B cell (primary cell): ENCODE measurements at regions not wholly inside any gene's neighbourhood (a gene's known extent, or its start where the extent isn't known, plus 50 kb on each side); places are given as distances from the start of the nearest gene placed in this dataset.

Experiments
- EZH2 ChIP-seq: IDR thresholded peaks from 2 replicates; pipeline ENCODE4 v1.6.1; 2012; ENCODE audit warnings: borderline replicate concordance, low read depth, mild to moderate bottlenecking, moderate library complexity, low read length; ENCODE audit not compliant: insufficient read depth, poor library complexity, severe bottlenecking
- TF ChIP-seq, protein P1 (sequence below): fragments of 200-600 bp; IDR thresholded peaks from one replicate; pipeline ENCODE4 v1.8.0; 2022; ENCODE audit warnings: antibody characterized with exemption, mild to moderate bottlenecking

GRCh38 chr2:128399256-128399655 lies 80.6 kb upstream of the HS6ST1 start:
- TF ChIP-seq, protein P1, sequence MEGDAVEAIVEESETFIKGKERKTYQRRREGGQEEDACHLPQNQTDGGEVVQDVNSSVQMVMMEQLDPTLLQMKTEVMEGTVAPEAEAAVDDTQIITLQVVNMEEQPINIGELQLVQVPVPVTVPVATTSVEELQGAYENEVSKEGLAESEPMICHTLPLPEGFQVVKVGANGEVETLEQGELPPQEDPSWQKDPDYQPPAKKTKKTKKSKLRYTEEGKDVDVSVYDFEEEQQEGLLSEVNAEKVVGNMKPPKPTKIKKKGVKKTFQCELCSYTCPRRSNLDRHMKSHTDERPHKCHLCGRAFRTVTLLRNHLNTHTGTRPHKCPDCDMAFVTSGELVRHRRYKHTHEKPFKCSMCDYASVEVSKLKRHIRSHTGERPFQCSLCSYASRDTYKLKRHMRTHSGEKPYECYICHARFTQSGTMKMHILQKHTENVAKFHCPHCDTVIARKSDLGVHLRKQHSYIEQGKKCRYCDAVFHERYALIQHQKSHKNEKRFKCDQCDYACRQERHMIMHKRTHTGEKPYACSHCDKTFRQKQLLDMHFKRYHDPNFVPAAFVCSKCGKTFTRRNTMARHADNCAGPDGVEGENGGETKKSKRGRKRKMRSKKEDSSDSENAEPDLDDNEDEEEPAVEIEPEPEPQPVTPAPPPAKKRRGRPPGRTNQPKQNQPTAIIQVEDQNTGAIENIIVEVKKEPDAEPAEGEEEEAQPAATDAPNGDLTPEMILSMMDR: no peak
- TF ChIP-seq EZH2: no peak
